SK-N-SH (cell line): ENCODE measurements at regions not wholly inside any gene's neighbourhood (a gene's known extent, or its start where the extent isn't known, plus 50 kb on each side); places are given as distances from the start of the nearest gene placed in this dataset.

Experiments
- CTCF ChIA-PET: fragments of 300-600, 350-600 bp; formaldehyde crosslinking; extraction: SDS; loops from one replicate; lab custom pipeline; 2021; lab: Yijun Ruan, JAX
- POLR2A ChIA-PET: fragments of 350-600 bp; sonication (Branson Sonifier 250); formaldehyde crosslinking; extraction: SDS; loops from one replicate; lab custom pipeline; 2020; ENCODE audit warnings: antibody characterized with exemption, inconsistent platforms; lab: Yijun Ruan, JAX
- DNase-seq: peaks from one replicate; pipeline ENCODE4 v3.0.0; 2012
- H2AFZ ChIP-seq: fragments of 200-600 bp; sonication (generic); 2 replicates; pipeline ENCODE4 v1.8.1; 2016; ENCODE audit warnings: antibody characterized with exemption, mild to moderate bottlenecking, low read depth
- H3F3A ChIP-seq: fragments of 200-600 bp; sonication (generic); replicated peaks from 2 replicates; pipeline ENCODE3; 2016; ENCODE audit warnings: antibody characterized with exemption, mild to moderate bottlenecking; ENCODE audit not compliant: insufficient read depth
- H3K27ac ChIP-seq, 2 experiments: fragments of 200-500 bp in 1 of 2; fragments of 200-600 bp in 1 of 2; sonication (Bioruptor generic) in 1 of 2; sonication (generic), shearing (Covaris generic) in 1 of 2; 2 replicates each; pipeline versions ENCODE4 v1.5.1 to v1.6.1; 2014 to 2016; ENCODE audit warnings: low read depth in 2 of 2, inconsistent platforms in 1 of 2, low read length in 1 of 2, mild to moderate bottlenecking in 1 of 2, mixed read lengths in 1 of 2
- H3K27me3 ChIP-seq: fragments of 200-600 bp; sonication (generic), shearing (Covaris generic); 2 replicates; pipeline ENCODE4 v1.6.1; 2016; ENCODE audit warnings: mixed run types; ENCODE audit not compliant: insufficient read depth
- H3K36me3 ChIP-seq, 2 experiments: fragments of 200-500 bp in 1 of 2; fragments of 200-600 bp in 1 of 2; sonication (Bioruptor generic) in 1 of 2; sonication (generic) in 1 of 2; replicated peaks in 1 of 2; 2 replicates each; pipeline versions ENCODE3 to v1.5.1; 2014 to 2016; ENCODE audit warnings: low read length in 1 of 2, mild to moderate bottlenecking in 1 of 2; ENCODE audit not compliant: insufficient read depth in 2 of 2, control insufficient read depth in 1 of 2
- H3K4me1 ChIP-seq, 2 experiments: fragments of 200-500 bp in 1 of 2; fragments of 200-600 bp in 1 of 2; sonication (Bioruptor generic) in 1 of 2; sonication (generic), shearing (Covaris generic) in 1 of 2; 2 replicates each; pipeline versions ENCODE4 v1.5.1 to v1.6.1; 2014 to 2016; ENCODE audit warnings: low read depth in 1 of 2, low read length in 1 of 2, mixed run types in 1 of 2; ENCODE audit not compliant: insufficient read depth in 2 of 2, control insufficient read depth in 1 of 2
- H3K4me2 ChIP-seq: fragments of 200-600 bp; sonication (generic), shearing (Covaris generic); 2 replicates; pipeline ENCODE4 v1.6.1; 2017; ENCODE audit warnings: mixed run types
- H3K4me3 ChIP-seq, 2 experiments: fragments of 200-500 bp in 1 of 2; fragments of 200-600 bp in 1 of 2; sonication (Bioruptor generic) in 1 of 2; sonication (generic), shearing (Covaris generic) in 1 of 2; 2 replicates each; pipeline versions ENCODE4 v1.5.1 to v1.8.1; 2014 to 2016; ENCODE audit warnings: low read depth in 2 of 2, inconsistent platforms in 1 of 2, low read length in 1 of 2, mild to moderate bottlenecking in 1 of 2, mixed read lengths in 1 of 2, moderate library complexity in 1 of 2
- H3K79me2 ChIP-seq: fragments of 200-600 bp; sonication (generic); 2 replicates; pipeline ENCODE4 v1.8.1; 2017; ENCODE audit warnings: mild to moderate bottlenecking; ENCODE audit not compliant: insufficient read depth
- H3K9ac ChIP-seq: fragments of 200-600 bp; sonication (generic); 2 replicates; pipeline ENCODE4 v1.6.1; 2017; ENCODE audit warnings: mixed run types
- H3K9me2 ChIP-seq: fragments of 200-600 bp; sonication (generic); 2 replicates; pipeline ENCODE4 v1.6.1; 2017; ENCODE audit warnings: mixed run types
- H3K9me3 ChIP-seq: fragments of 200-600 bp; sonication (generic); 2 replicates; pipeline ENCODE4 v1.6.1; 2017; ENCODE audit warnings: mixed run types, mild to moderate bottlenecking, moderate library complexity
- H4K20me1 ChIP-seq: fragments of 200-600 bp; sonication (generic); 2 replicates; pipeline ENCODE4 v1.6.1; 2017; ENCODE audit warnings: mild to moderate bottlenecking, mixed run types; ENCODE audit not compliant: insufficient read depth
- EP300 ChIP-seq, 2 experiments: IDR thresholded peaks; 2 replicates each; pipeline versions ENCODE4 v1.4.0 to v1.6.1; 2012; ENCODE audit warnings: borderline replicate concordance in 1 of 2, low read depth in 1 of 2, low read length in 1 of 2
- FOSL2 ChIP-seq: IDR thresholded peaks from 2 replicates; pipeline ENCODE4 v1.4.0; 2012; ENCODE audit warnings: low read depth, mild to moderate bottlenecking, moderate library complexity, borderline replicate concordance
- FOXJ3 ChIP-seq: sonication (generic); formaldehyde crosslinking; IDR thresholded peaks from 2 replicates; pipeline ENCODE4 v1.5.1; 2020; ENCODE audit warnings: mild to moderate bottlenecking, missing genetic modification reagents
- GABPA ChIP-seq: IDR thresholded peaks from 2 replicates; pipeline ENCODE4 v1.4.0; 2012; ENCODE audit warnings: low read depth, mild to moderate bottlenecking
- JUND ChIP-seq: IDR thresholded peaks from 2 replicates; pipeline ENCODE4 v1.4.0; 2012
- SIN3A ChIP-seq: IDR thresholded peaks from 2 replicates; pipeline ENCODE4 v1.6.1; 2012; ENCODE audit warnings: low read depth, mild to moderate bottlenecking, low read length, moderate library complexity, borderline replicate concordance
- YY1 ChIP-seq: IDR thresholded peaks from 2 replicates; pipeline ENCODE4 v1.4.0; 2012; ENCODE audit warnings: low read depth, mild to moderate bottlenecking
- WGBS: methylation state at CpG from one replicate; pipeline ENCODE4 v1.1.6; 2017; ENCODE audit warnings: low lambda C conversion rate; 5-methylcytosine and 5-hydroxymethylcytosine counted together
- TF ChIP-seq, protein P1 (sequence below): IDR thresholded peaks from 2 replicates; pipeline ENCODE4 v1.6.1; 2012; ENCODE audit warnings: mild to moderate bottlenecking, low read depth, low read length, moderate library complexity
- TF ChIP-seq, protein P2 (sequence below): fragments of 150-350 bp; IDR thresholded peaks from 2 replicates; pipeline ENCODE4 v1.6.1; 2017; ENCODE audit warnings: antibody characterized with exemption, low read length, low read depth, borderline replicate concordance
- TF ChIP-seq, protein P3 (sequence below): IDR thresholded peaks from 2 replicates; pipeline ENCODE4 v1.4.0; 2012; ENCODE audit warnings: low read depth, borderline replicate concordance
- TF ChIP-seq, protein P4 (sequence below): IDR thresholded peaks from 2 replicates; pipeline ENCODE4 v1.4.0; 2012; ENCODE audit warnings: low read depth

DNA sequence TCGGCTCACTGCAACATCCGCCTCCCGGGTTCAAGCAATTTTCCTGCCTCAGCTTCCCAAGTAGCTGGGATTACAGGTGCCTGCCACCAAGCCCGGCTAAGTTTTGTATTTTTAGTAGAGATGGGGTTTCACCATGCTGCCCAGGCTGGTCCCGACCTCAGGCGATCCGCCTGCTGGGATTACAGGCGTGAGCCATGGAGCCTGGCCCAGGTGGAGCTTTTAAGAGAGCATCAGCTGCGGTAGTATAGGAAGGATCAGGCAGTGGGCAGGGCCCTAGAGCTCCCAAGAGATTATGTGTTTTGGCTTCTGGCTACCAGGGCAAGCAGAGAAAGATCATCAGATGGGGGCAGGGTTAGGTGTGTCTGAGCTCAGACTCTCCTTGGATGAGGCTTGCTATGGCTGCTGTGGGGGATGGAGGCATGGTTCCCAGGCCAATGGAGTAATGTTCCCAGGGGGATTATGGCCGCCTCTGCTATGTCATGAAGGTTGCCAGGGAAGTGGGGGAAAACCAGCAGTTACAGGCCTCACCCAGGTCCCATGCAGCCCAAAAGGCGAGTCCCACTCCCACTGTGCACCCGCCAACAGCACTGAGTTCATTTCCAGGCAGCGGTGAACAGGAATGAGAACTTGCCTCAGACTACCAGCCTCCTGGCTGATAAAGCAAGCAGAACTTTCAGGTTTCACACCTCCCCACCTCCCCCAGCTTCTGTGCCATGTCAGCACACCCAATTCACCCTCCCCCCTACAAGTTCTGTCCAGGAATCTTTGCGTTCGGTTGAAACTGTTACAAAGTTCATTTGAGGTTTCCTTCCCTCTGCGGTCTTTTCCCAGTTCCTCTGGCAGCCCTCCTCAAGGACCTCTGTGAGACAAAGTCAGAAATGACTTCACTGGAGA, 507.6 kb downstream of the SPATA31D1 start:
- WGBS = 80% methylated on average over 9 of the region's 16 CpGs
- Histone ChIP-seq H3K4me2 (no peak overlapping the region), H3K27me3 (no peaks in the 10 kb centered on the region), H3F3A (no peaks in the 10 kb centered on the region), H3K9me3 (no peaks in the 10 kb centered on the region), H3K36me3 (no peaks in the 10 kb centered on the region), H3K27ac (no peak overlapping the region), H3K9me2 (no peaks in the 10 kb centered on the region), H2AFZ (no peak overlapping the region), H4K20me1 (no peaks in the 10 kb centered on the region), H3K4me1 (no peaks in the 10 kb centered on the region; a peak in 1 of 4 replicates), H3K79me2 (no peaks in the 10 kb centered on the region), H3K9ac (no peak overlapping the region), H3K4me3 (no peak overlapping the region)
- CTCF ChIA-PET = interaction anchor here (0.6 kb wide), 1 partner anchor 14 kb away, joined by 3 read pairs; no protein-coding TSS in a partner anchor
- TF ChIP-seq, protein P1, sequence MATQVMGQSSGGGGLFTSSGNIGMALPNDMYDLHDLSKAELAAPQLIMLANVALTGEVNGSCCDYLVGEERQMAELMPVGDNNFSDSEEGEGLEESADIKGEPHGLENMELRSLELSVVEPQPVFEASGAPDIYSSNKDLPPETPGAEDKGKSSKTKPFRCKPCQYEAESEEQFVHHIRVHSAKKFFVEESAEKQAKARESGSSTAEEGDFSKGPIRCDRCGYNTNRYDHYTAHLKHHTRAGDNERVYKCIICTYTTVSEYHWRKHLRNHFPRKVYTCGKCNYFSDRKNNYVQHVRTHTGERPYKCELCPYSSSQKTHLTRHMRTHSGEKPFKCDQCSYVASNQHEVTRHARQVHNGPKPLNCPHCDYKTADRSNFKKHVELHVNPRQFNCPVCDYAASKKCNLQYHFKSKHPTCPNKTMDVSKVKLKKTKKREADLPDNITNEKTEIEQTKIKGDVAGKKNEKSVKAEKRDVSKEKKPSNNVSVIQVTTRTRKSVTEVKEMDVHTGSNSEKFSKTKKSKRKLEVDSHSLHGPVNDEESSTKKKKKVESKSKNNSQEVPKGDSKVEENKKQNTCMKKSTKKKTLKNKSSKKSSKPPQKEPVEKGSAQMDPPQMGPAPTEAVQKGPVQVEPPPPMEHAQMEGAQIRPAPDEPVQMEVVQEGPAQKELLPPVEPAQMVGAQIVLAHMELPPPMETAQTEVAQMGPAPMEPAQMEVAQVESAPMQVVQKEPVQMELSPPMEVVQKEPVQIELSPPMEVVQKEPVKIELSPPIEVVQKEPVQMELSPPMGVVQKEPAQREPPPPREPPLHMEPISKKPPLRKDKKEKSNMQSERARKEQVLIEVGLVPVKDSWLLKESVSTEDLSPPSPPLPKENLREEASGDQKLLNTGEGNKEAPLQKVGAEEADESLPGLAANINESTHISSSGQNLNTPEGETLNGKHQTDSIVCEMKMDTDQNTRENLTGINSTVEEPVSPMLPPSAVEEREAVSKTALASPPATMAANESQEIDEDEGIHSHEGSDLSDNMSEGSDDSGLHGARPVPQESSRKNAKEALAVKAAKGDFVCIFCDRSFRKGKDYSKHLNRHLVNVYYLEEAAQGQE = no peak
- TF ChIP-seq YY1 = no peak
- TF ChIP-seq, protein P2, sequence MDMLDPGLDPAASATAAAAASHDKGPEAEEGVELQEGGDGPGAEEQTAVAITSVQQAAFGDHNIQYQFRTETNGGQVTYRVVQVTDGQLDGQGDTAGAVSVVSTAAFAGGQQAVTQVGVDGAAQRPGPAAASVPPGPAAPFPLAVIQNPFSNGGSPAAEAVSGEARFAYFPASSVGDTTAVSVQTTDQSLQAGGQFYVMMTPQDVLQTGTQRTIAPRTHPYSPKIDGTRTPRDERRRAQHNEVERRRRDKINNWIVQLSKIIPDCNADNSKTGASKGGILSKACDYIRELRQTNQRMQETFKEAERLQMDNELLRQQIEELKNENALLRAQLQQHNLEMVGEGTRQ = no peak
- no peak for TF ChIP-seq JUND
- no peak for TF ChIP-seq GABPA
- TF ChIP-seq, protein P3, sequence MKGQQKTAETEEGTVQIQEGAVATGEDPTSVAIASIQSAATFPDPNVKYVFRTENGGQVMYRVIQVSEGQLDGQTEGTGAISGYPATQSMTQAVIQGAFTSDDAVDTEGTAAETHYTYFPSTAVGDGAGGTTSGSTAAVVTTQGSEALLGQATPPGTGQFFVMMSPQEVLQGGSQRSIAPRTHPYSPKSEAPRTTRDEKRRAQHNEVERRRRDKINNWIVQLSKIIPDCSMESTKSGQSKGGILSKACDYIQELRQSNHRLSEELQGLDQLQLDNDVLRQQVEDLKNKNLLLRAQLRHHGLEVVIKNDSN = no peak
- TF ChIP-seq FOXJ3 (CRISPR knock-in tag) = no peak
- TF ChIP-seq, protein P4, sequence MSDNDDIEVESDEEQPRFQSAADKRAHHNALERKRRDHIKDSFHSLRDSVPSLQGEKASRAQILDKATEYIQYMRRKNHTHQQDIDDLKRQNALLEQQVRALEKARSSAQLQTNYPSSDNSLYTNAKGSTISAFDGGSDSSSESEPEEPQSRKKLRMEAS = no peak
- TF ChIP-seq EP300 (IDR thresholded peaks at IDR 0.05; ENCODE audit: borderline replicate concordance in 1 of 2, low read depth in 1 of 2, low read length in 1 of 2) = no peak
- TF ChIP-seq FOSL2 = no peak
- TF ChIP-seq SIN3A = no peak
- POLR2A ChIA-PET = no interaction called here
- DNase-seq = no peak
